ENCODE measurements at regions not wholly inside any gene's neighbourhood (a gene's known extent, or its start where the extent isn't known, plus 50 kb on each side); places are given as distances from the start of the nearest gene placed in this dataset.

- no peak overlapping the region for H3K27ac ChIP-seq (ENCODE audit: low read depth)
- no peak overlapping the region for H2AFZ ChIP-seq
- no peaks in the 10 kb centered on the region for H3K27me3 Mint-ChIP-seq (ENCODE audit: insufficient read depth, low read depth, poor library complexity)
- H3K9me3 Mint-ChIP-seq, result peaks cover 9% of the 10 kb centered on the region
- H3K4me1 ChIP-seq (ENCODE audit: insufficient read depth), result no peaks in the 10 kb centered on the region
- TF ChIP-seq STAT1 (IDR thresholded peaks at IDR 0.05; ENCODE audit: unreplicated experiment) (no peak), ZNF114 (CRISPR knock-in tag; IDR thresholded peaks at IDR 0.05) (no peak), EZH2phosphoT487 (IDR thresholded peaks at IDR 0.05; ENCODE audit: unreplicated experiment) (no peak), POLR2AphosphoS5 (IDR thresholded peaks at IDR 0.05; ENCODE audit: low read depth) (no peak), JUNB (IDR thresholded peaks at IDR 0.05; ENCODE audit: unreplicated experiment) (no peak), CREB1 (CRISPR knock-in tag; IDR thresholded peaks at IDR 0.05; ENCODE audit: low read depth) (no peak), REST (IDR thresholded peaks at IDR 0.05; ENCODE audit: unreplicated experiment) (no peak), ETS1 (IDR thresholded peaks at IDR 0.05) (no peak), NANOG (IDR thresholded peaks at IDR 0.05; ENCODE audit: borderline replicate concordance) (no peak), EZH2 (IDR thresholded peaks at IDR 0.05; ENCODE audit: low read depth, unreplicated experiment) (no peak), ZNF331 (CRISPR knock-in tag; IDR thresholded peaks at IDR 0.05; ENCODE audit: low read depth) (no peak), CTCF (conservative IDR thresholded peaks at IDR 0.05; ENCODE audit: low read depth in 2 of 2) (no peak), ZNF462 (CRISPR knock-in tag; IDR thresholded peaks at IDR 0.05) (no peak)
- no peaks in the 10 kb centered on the region for H3K9me2 ChIP-seq (ENCODE audit: insufficient read depth)
- no peak overlapping the region for H3K4me3 Mint-ChIP-seq
- no peaks in the 10 kb centered on the region for H3K27me3 ChIP-seq (ENCODE audit: insufficient read depth)
- no peaks in the 10 kb centered on the region for H3F3A ChIP-seq (replicated peaks; ENCODE audit: low read depth)
- no peak overlapping the region for H3K4me2 ChIP-seq
- no peaks in the 10 kb centered on the region for H3K36me3 ChIP-seq (ENCODE audit: insufficient read depth)
- no peaks in the 10 kb centered on the region for H4K20me1 ChIP-seq (replicated peaks; ENCODE audit: insufficient read depth)
- DNase-seq (ENCODE audit: low spot score) (no peak), ATAC-seq (no peak)
- peaks cover 8% of the 10 kb centered on the region; the same call in 1 of the 3 replicates for H3K36me3 Mint-ChIP-seq (ENCODE audit: low read depth)
- H3K79me2 ChIP-seq (replicated peaks; ENCODE audit: insufficient read depth), result no peaks in the 10 kb centered on the region
- no peak overlapping the region for H3K27ac Mint-ChIP-seq
- no peaks in the 10 kb centered on the region for H3K4me1 Mint-ChIP-seq
- H3K4me3 ChIP-seq, result no peak overlapping the region
Observed at GRCh38 chr7:119692541-119692940, 580.4 kb upstream of the KCND2 start.

Data from GM23338 (cell line).